H1 (cell line): ENCODE measurements at regions not wholly inside any gene's neighbourhood (a gene's known extent, or its start where the extent isn't known, plus 50 kb on each side); places are given as distances from the start of the nearest gene placed in this dataset.
"Not testable (repeated sequence)": the region's sequence is repeated elsewhere in the genome, so short reads cannot be mapped to it uniquely, and the experiment has no call there.

ENCODE experiments used
- CTCF ChIA-PET: fragments of 300-600 bp; sonication (Branson Sonifier 250); formaldehyde crosslinking; loops from one replicate; lab custom pipeline; 2021; ENCODE audit not compliant: partially characterized antibody; lab: Charles Lee
- POLR2A ChIA-PET: fragments of 300-600 bp; sonication (Branson Sonifier 250); formaldehyde crosslinking; loops from one replicate; lab custom pipeline; 2021; ENCODE audit warnings: inconsistent platforms; ENCODE audit not compliant: partially characterized antibody; lab: Charles Lee
- DNase-seq, 2 experiments: peaks; one replicate each; pipeline versions ENCODE4 v3.0.0 to v3.0.0-alpha.2; 2010 to 2022; ENCODE audit warnings: low spot score in 2 of 2, low read depth in 1 of 2, mixed read lengths in 1 of 2
- FAIRE-seq: peaks from 2 replicates; lab custom pipeline; 2011; peaks lifted over from hg19 to GRCh38; lab: Jason Lieb, UNC
- H2AFZ ChIP-seq: 2 replicates; pipeline ENCODE4 v1.8.1; 2012; ENCODE audit warnings: low read length, inconsistent platforms
- H2AK5ac ChIP-seq: 2 replicates; pipeline ENCODE4 v1.6.1; 2013; ENCODE audit warnings: low read depth, low read length
- H2BK120ac ChIP-seq: replicated peaks from 2 replicates; pipeline ENCODE3; 2013; ENCODE audit warnings: low read depth, low read length, inconsistent platforms
- H2BK12ac ChIP-seq: 2 replicates; pipeline ENCODE4 v1.6.1; 2013; ENCODE audit warnings: low read depth, low read length
- H2BK15ac ChIP-seq: 2 replicates; pipeline ENCODE4 v1.6.1; 2013; ENCODE audit warnings: low read length
- H2BK20ac ChIP-seq: 2 replicates; pipeline ENCODE4 v1.6.1; 2013; ENCODE audit warnings: low read length
- H2BK5ac ChIP-seq: 2 replicates; pipeline ENCODE4 v1.6.1; 2013; ENCODE audit warnings: low read depth, low read length
- H3K14ac ChIP-seq: 2 replicates; pipeline ENCODE4 v1.6.1; 2013; ENCODE audit warnings: inconsistent platforms; ENCODE audit not compliant: insufficient read length
- H3K18ac ChIP-seq: 2 replicates; pipeline ENCODE4 v1.6.1; 2013; ENCODE audit warnings: low read length; ENCODE audit errors: extremely low read depth
- H3K23ac ChIP-seq: 2 replicates; pipeline ENCODE4 v1.6.1; 2013; ENCODE audit warnings: inconsistent platforms; ENCODE audit not compliant: insufficient read length
- H3K23me2 ChIP-seq: 2 replicates; pipeline ENCODE4 v1.6.1; 2013; ENCODE audit warnings: low read depth, low read length
- H3K27ac ChIP-seq: 2 replicates; pipeline ENCODE4 v1.6.1; 2011; ENCODE audit warnings: low read depth, low read length, inconsistent platforms
- H3K27me3 ChIP-seq, 4 experiments: replicated peaks in 1 of 4; 1 replicate in 1 of 4; 2 replicates in 3 of 4; pipeline versions ENCODE4 v1.6.1 to v1.8.1; 2011 to 2013; ENCODE audit warnings: low read length in 3 of 4, mild to moderate bottlenecking in 3 of 4, inconsistent platforms in 2 of 4, mixed read lengths in 2 of 4, moderate library complexity in 1 of 4; ENCODE audit not compliant: control insufficient read depth in 3 of 4, insufficient read depth in 3 of 4; ENCODE audit errors: extremely low read depth in 1 of 4
- H3K36me3 ChIP-seq, 4 experiments: 2 replicates each; pipeline versions ENCODE4 v1.6.1 to v1.8.1; 2011 to 2013; ENCODE audit warnings: mild to moderate bottlenecking in 4 of 4, low read length in 3 of 4, moderate library complexity in 2 of 4, control low read depth in 1 of 4, inconsistent platforms in 1 of 4; ENCODE audit not compliant: insufficient read depth in 4 of 4, control insufficient read depth in 2 of 4
- H3K4ac ChIP-seq: replicated peaks from 2 replicates; pipeline ENCODE3; 2013; ENCODE audit warnings: low read length, low read depth, mixed read lengths, inconsistent platforms; ENCODE audit not compliant: insufficient read length
- H3K4me1 ChIP-seq, 4 experiments: replicated peaks in 1 of 4; 1 replicate in 1 of 4; 2 replicates in 3 of 4; pipeline versions ENCODE4 v1.6.1 to v1.8.1; 2011 to 2013; ENCODE audit warnings: low read length in 3 of 4, inconsistent platforms in 2 of 4, mixed read lengths in 1 of 4; ENCODE audit not compliant: insufficient read depth in 4 of 4, control insufficient read depth in 3 of 4
- H3K4me2 ChIP-seq, 2 experiments: 2 replicates each; pipeline versions ENCODE4 v1.6.1 to v1.8.1; 2011 to 2013; ENCODE audit warnings: low read depth in 2 of 2, low read length in 2 of 2, control low read depth in 1 of 2, inconsistent platforms in 1 of 2, mild to moderate bottlenecking in 1 of 2; ENCODE audit not compliant: insufficient read depth in 1 of 2
- H3K4me3 ChIP-seq, 4 experiments: fragments of 200-600, 300-600 bp in 1 of 4; sonication (generic), shearing (Covaris generic), sonication (Bioruptor Twin) in 1 of 4; 2 replicates each; pipeline versions ENCODE4 v1.5.1 to v1.8.1; 2011 to 2016; ENCODE audit warnings: low read length in 4 of 4, low read depth in 3 of 4, control low read depth in 2 of 4, inconsistent platforms in 2 of 4, mild to moderate bottlenecking in 2 of 4, mixed read lengths in 1 of 4, moderate library complexity in 1 of 4; ENCODE audit not compliant: insufficient read depth in 2 of 4; ENCODE audit errors: extremely low read depth in 1 of 4
- H3K56ac ChIP-seq: replicated peaks from 2 replicates; pipeline ENCODE3; 2013; ENCODE audit warnings: low read depth, mild to moderate bottlenecking, mixed read lengths, low read length, inconsistent platforms; ENCODE audit not compliant: insufficient read length
- H3K79me1 ChIP-seq: 2 replicates; pipeline ENCODE4 v1.6.1; 2013; ENCODE audit warnings: low read depth, low read length, control low read depth
- H3K79me2 ChIP-seq, 2 experiments: 2 replicates each; pipeline versions ENCODE4 v1.6.1 to v1.8.1; 2012 to 2013; ENCODE audit warnings: low read length in 2 of 2, mild to moderate bottlenecking in 2 of 2, inconsistent platforms in 1 of 2; ENCODE audit not compliant: insufficient read depth in 2 of 2, control insufficient read depth in 1 of 2
- H3K9ac ChIP-seq, 4 experiments: replicated peaks in 1 of 4; 1 replicate in 1 of 4; 2 replicates in 3 of 4; pipeline versions ENCODE4 v1.6.1 to v1.8.1; 2011 to 2013; ENCODE audit warnings: low read depth in 3 of 4, low read length in 3 of 4, control low read depth in 2 of 4, mild to moderate bottlenecking in 2 of 4, moderate library complexity in 2 of 4, inconsistent platforms in 1 of 4; ENCODE audit errors: extremely low read depth in 1 of 4
- H3K9me3 ChIP-seq, 2 experiments: 2 replicates each; pipeline versions ENCODE4 v1.6.1 to v1.8.1; 2012 to 2013; ENCODE audit warnings: mild to moderate bottlenecking in 2 of 2, moderate library complexity in 2 of 2, control low read depth in 1 of 2, inconsistent platforms in 1 of 2, low read depth in 1 of 2, low read length in 1 of 2, mixed read lengths in 1 of 2; ENCODE audit not compliant: insufficient read depth in 2 of 2
- H4K20me1 ChIP-seq, 2 experiments: replicated peaks in 1 of 2; 2 replicates each; pipeline versions ENCODE3 to v1.8.1; 2011 to 2013; ENCODE audit warnings: inconsistent platforms in 2 of 2, low read length in 2 of 2, mild to moderate bottlenecking in 1 of 2; ENCODE audit not compliant: insufficient read depth in 2 of 2, control insufficient read depth in 1 of 2
- H4K5ac ChIP-seq: 2 replicates; pipeline ENCODE4 v1.6.1; 2013; ENCODE audit warnings: low read length, low read depth, mixed read lengths, inconsistent platforms; ENCODE audit not compliant: insufficient read length
- H4K8ac ChIP-seq: 2 replicates; pipeline ENCODE4 v1.8.0; 2013; ENCODE audit warnings: mild to moderate bottlenecking, moderate library complexity, low read length, inconsistent platforms; ENCODE audit not compliant: insufficient read depth; ENCODE audit errors: extremely low read depth
- H4K91ac ChIP-seq: replicated peaks from 2 replicates; pipeline ENCODE3; 2013; ENCODE audit warnings: low read length, mixed read lengths, inconsistent platforms; ENCODE audit not compliant: insufficient read length
- BACH1 ChIP-seq: IDR thresholded peaks from 2 replicates; pipeline ENCODE4 v1.6.1; 2012; ENCODE audit warnings: low read length, improper control_type of control experiment
- BRCA1 ChIP-seq: IDR thresholded peaks from 2 replicates; pipeline ENCODE4 v1.6.1; 2012; ENCODE audit warnings: low read depth, low read length, improper control_type of control experiment
- CBX5 ChIP-seq: fragments of 300-800, 300-1000 bp; sonication (generic); IDR thresholded peaks from 2 replicates; pipeline ENCODE4 v1.7.1; 2016; ENCODE audit warnings: antibody characterized with exemption, low read length, low read depth
- RAD21 ChIP-seq, 2 experiments: IDR thresholded peaks in 1 of 2; conservative IDR thresholded peaks in 1 of 2; 2 replicates each; pipeline ENCODE4 v1.6.1; 2011; ENCODE audit warnings: low read depth in 2 of 2, low read length in 2 of 2, improper control_type of control experiment in 1 of 2, inconsistent platforms in 1 of 2, mild to moderate bottlenecking in 1 of 2, moderate library complexity in 1 of 2
- SIX5 ChIP-seq: IDR thresholded peaks from 2 replicates; pipeline ENCODE4 v1.6.1; 2011; ENCODE audit warnings: mild to moderate bottlenecking, low read depth, low read length
- SRF ChIP-seq: IDR thresholded peaks from 2 replicates; pipeline ENCODE4 v1.6.1; 2011; ENCODE audit warnings: mild to moderate bottlenecking, low read depth, low read length, moderate library complexity
- YY1 ChIP-seq: IDR thresholded peaks from 2 replicates; pipeline ENCODE4 v1.6.1; 2011; ENCODE audit warnings: low read depth, mild to moderate bottlenecking, low read length
- WGBS, 2 experiments: shearing (Covaris generic) in 1 of 2; methylation state at CpG; one replicate each; pipeline versions ENCODE4 v1.1.6 to v1.1.7; 2013 to 2015; ENCODE audit warnings: low lambda C conversion rate in 2 of 2, mixed read lengths in 2 of 2, inconsistent platforms in 1 of 2, low coverage in 1 of 2, missing lambda C conversion rate in 1 of 2; ENCODE audit not compliant: insufficient replicate concordance in 2 of 2, insufficient coverage in 1 of 2, insufficient read length in 1 of 2; ENCODE audit errors: extremely low coverage in 1 of 2, missing lambda C conversion rate in 1 of 2; 5-methylcytosine and 5-hydroxymethylcytosine counted together

DNA sequence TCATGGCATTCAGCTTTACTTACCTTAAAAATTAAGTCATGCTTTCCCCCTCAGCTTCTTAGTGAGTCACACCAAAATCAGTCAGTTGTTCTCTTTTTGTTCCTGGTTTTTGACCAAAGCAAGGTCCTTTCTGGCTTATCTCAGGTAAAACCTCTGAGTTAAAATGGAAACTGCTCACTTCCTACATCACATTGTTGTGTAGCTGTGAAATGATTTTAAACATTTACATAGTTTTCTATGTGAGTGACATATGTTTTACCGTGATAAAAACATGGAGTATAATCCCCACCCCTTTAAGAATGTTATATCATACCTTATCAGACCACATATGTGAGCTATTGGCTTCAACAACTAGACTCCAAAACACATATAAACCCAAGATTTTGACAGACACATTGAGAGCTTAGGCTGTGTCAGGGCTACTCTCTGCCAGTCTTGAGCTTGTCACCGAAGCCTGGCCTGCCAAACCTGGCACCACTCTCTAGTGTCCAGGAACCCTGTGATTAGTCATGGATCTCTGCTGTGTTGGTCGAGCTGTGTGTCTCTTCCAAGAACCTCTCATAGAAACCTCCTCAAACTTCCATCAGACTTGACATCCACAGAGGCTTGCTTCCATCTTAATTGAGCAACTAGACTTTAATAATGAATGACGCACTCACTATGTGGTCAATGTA, 113.7 kb upstream of the FOXN2 start (continued):
- TF ChIP-seq BRCA1 (no peak), RAD21 (IDR thresholded peaks at IDR 0.05 in 1 of 2, conservative IDR thresholded peaks at IDR 0.05 in 1 of 2; ENCODE audit: low read depth in 2 of 2, low read length in 2 of 2) (no peak), SIX5 (no peak), YY1 (no peak), SRF (no peak), CBX5 (no peak), BACH1 (no peak)

DNA sequence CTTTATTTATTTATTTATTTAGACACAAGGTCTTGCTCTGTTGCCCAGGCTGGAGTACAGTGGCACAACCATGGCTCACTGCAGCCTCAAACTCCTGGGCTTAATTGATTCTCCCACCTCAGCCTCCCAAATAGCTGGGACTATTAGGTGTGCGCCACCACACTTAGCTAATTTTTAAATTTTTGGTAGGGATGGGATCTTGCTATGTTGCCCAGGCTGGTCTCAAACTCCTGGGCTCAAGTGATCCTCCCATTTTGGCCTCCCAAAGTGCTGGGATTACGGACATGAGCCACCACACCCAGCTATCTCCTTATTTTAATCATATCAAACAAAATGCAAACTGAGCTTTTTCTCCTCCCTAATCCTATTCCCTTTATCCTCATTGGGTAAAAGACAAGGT, 113.0 kb upstream of the FOXN2 start:
- H3K23me2 ChIP-seq, POLR2A ChIA-PET, H3K36me3 ChIP-seq, H3K56ac ChIP-seq, H2BK120ac ChIP-seq, H2AFZ ChIP-seq, H3K4ac ChIP-seq, H4K91ac ChIP-seq, H4K8ac ChIP-seq, H2BK20ac ChIP-seq, H3K9ac ChIP-seq, H3K79me1 ChIP-seq, H4K5ac ChIP-seq, H2BK15ac ChIP-seq, H3K27me3 ChIP-seq, H3K4me1 ChIP-seq, DNase-seq, H3K18ac ChIP-seq, H3K27ac ChIP-seq, H3K79me2 ChIP-seq, H4K20me1 ChIP-seq, H3K23ac ChIP-seq, H2BK5ac ChIP-seq, H3K4me2 ChIP-seq, H2AK5ac ChIP-seq, H3K4me3 ChIP-seq, FAIRE-seq, H3K9me3 ChIP-seq, H3K14ac ChIP-seq, H2BK12ac ChIP-seq: not testable (repeated sequence)
- CTCF ChIA-PET: interaction anchor here (1.0 to 1.7 kb wide), 3 partner anchors 10 to 269 kb away, joined by 3 to 5 read pairs (median 3); no protein-coding TSS in a partner anchor
- 93% methylated on average over 2 of the region's 2 CpGs; no CpG with 5 or more reads in 1 of the 2 experiments for WGBS, 2 experiments
